Karpas-422 (cell line): ENCODE measurements at regions not wholly inside any gene's neighbourhood (a gene's known extent, or its start where the extent isn't known, plus 50 kb on each side); places are given as distances from the start of the nearest gene placed in this dataset.
A peak's percentile ranks its signal among the peaks of the same experiment; 100 is the strongest.
"Not testable (repeated sequence)": the region's sequence is repeated elsewhere in the genome, so short reads cannot be mapped to it uniquely, and the experiment has no call there.

Experiments used
- DNase-seq: peaks from one replicate; pipeline ENCODE4 v3.0.0-alpha.2; 2015
- H2AFZ ChIP-seq: fragments of 200-600 bp; sonication (generic); 2 replicates; pipeline ENCODE4 v1.6.1; 2014; ENCODE audit warnings: antibody characterized with exemption, low read length, mixed read lengths
- H3K27ac ChIP-seq: fragments of 200-600 bp; sonication (generic); 2 replicates; pipeline ENCODE4 v1.5.1; 2014; ENCODE audit warnings: mild to moderate bottlenecking, low read length, moderate library complexity
- H3K27me3 ChIP-seq: fragments of 200-600 bp; sonication (generic); 2 replicates; pipeline ENCODE4 v1.6.1; 2014; ENCODE audit warnings: low read length, mixed read lengths
- H3K36me3 ChIP-seq: fragments of 200-600 bp; sonication (generic); 2 replicates; pipeline ENCODE4 v1.6.1; 2014; ENCODE audit warnings: low read length, mixed read lengths; ENCODE audit not compliant: insufficient read depth
- H3K4me1 ChIP-seq: fragments of 200-600 bp; sonication (generic); 2 replicates; pipeline ENCODE4 v1.6.1; 2014; ENCODE audit warnings: mild to moderate bottlenecking, low read length, mixed read lengths
- H3K4me2 ChIP-seq: fragments of 200-600 bp; sonication (generic); 2 replicates; pipeline ENCODE4 v1.6.1; 2014; ENCODE audit warnings: low read length, low read depth, mild to moderate bottlenecking; ENCODE audit not compliant: poor library complexity, severe bottlenecking
- H3K4me3 ChIP-seq: fragments of 200-600 bp; sonication (generic); 2 replicates; pipeline ENCODE4 v1.5.1; 2014; ENCODE audit warnings: mild to moderate bottlenecking, antibody characterized with exemption, low read length, mixed read lengths
- H3K79me2 ChIP-seq: fragments of 200-600 bp; sonication (generic); 2 replicates; pipeline ENCODE4 v1.6.1; 2014; ENCODE audit warnings: mild to moderate bottlenecking, low read length, mixed read lengths
- H3K9ac ChIP-seq: fragments of 200-600 bp; sonication (generic); 2 replicates; pipeline ENCODE4 v1.6.0; 2014; ENCODE audit warnings: low read length
- H3K9me2 ChIP-seq: fragments of 200-600 bp; sonication (generic), shearing (Covaris generic); replicated peaks from 2 replicates; pipeline ENCODE4 v1.6.0; 2014; ENCODE audit warnings: mild to moderate bottlenecking, low read length, moderate library complexity; ENCODE audit not compliant: insufficient read depth
- H3K9me3 ChIP-seq: fragments of 300-700, 200-600 bp; sonication (generic); 2 replicates; pipeline ENCODE4 v1.6.1; 2014; ENCODE audit warnings: low read length, mixed read lengths
- H4K20me1 ChIP-seq: fragments of 200-600 bp; sonication (generic); 2 replicates; pipeline ENCODE4 v1.6.1; 2014; ENCODE audit warnings: mild to moderate bottlenecking, antibody characterized with exemption, low read length, low read depth; ENCODE audit not compliant: insufficient read depth

GRCh38 chr14:27863166-27863565 lies 903.4 kb upstream of the FOXG1 start:
- Histone ChIP-seq H3K4me1 (no peaks in the 10 kb centered on the region), H3K9me2 (no peaks in the 10 kb centered on the region), H3K9me3 (peaks cover 57% of the 10 kb centered on the region), H4K20me1 (no peaks in the 10 kb centered on the region), H3K27ac (no peak overlapping the region), H3K36me3 (no peaks in the 10 kb centered on the region), H3K4me2 (no peak overlapping the region), H2AFZ (no peak overlapping the region), H3K4me3 (no peak overlapping the region), H3K9ac (no peak overlapping the region), H3K27me3 (no peaks in the 10 kb centered on the region), H3K79me2 (no peaks in the 10 kb centered on the region)
- no peak for DNase-seq

- no peaks in the 10 kb centered on the region for H3K79me2 ChIP-seq
- H3K27ac ChIP-seq: no peak overlapping the region
Measured at GRCh38 chr14:27881063-27881462, 885.5 kb upstream of the FOXG1 start.

GRCh38 chr14:27881646-27882045 lies 884.9 kb upstream of the FOXG1 start:
- DNase-seq: no peak
- Histone ChIP-seq H2AFZ (no peak overlapping the region), H3K27ac (no peak overlapping the region), H3K4me3 (no peak overlapping the region), H3K79me2 (no peaks in the 10 kb centered on the region), H4K20me1 (no peaks in the 10 kb centered on the region), H3K36me3 (no peaks in the 10 kb centered on the region), H3K4me1 (no peaks in the 10 kb centered on the region), H3K9me2 (no peaks in the 10 kb centered on the region), H3K4me2 (no peak overlapping the region), H3K9me3 (peaks cover 80% of the 10 kb centered on the region), H3K9ac (no peak overlapping the region), H3K27me3 (no peaks in the 10 kb centered on the region)

More at GRCh38 chr14:27881063-27881462, 885.5 kb upstream of the FOXG1 start:
- H2AFZ ChIP-seq: no peak overlapping the region
- DNase-seq: no peak
- no peaks in the 10 kb centered on the region for H3K4me1 ChIP-seq
- peaks cover 76% of the 10 kb centered on the region for H3K9me3 ChIP-seq
- H3K9ac ChIP-seq: no peak overlapping the region
- no peaks in the 10 kb centered on the region for H3K9me2 ChIP-seq
- H3K4me3 ChIP-seq: no peak overlapping the region
- H4K20me1 ChIP-seq: no peaks in the 10 kb centered on the region
- H3K4me2 ChIP-seq: no peak overlapping the region
- H3K27me3 ChIP-seq: no peaks in the 10 kb centered on the region
- H3K36me3 ChIP-seq: no peaks in the 10 kb centered on the region

- Histone ChIP-seq H4K20me1 (no peaks in the 10 kb centered on the region), H3K9ac (no peak overlapping the region)
Measured at GRCh38 chr14:27886256-27886655, 880.3 kb upstream of the FOXG1 start.

GRCh38 chr14:27890259-27890658 lies 876.3 kb upstream of the FOXG1 start:
- no peak for DNase-seq
- no peak overlapping the region for H3K4me3 ChIP-seq

More at GRCh38 chr14:27886256-27886655, 880.3 kb upstream of the FOXG1 start:
- no peaks in the 10 kb centered on the region for H3K9me2 ChIP-seq
- no peak for DNase-seq
- H3K27ac ChIP-seq: no peak overlapping the region
- no peaks in the 10 kb centered on the region for H3K36me3 ChIP-seq
- H3K79me2 ChIP-seq: no peaks in the 10 kb centered on the region
- H3K4me3 ChIP-seq: no peak overlapping the region
- peaks cover 82% of the 10 kb centered on the region for H3K9me3 ChIP-seq
- H3K4me1 ChIP-seq: no peaks in the 10 kb centered on the region
- no peak overlapping the region for H2AFZ ChIP-seq
- H3K27me3 ChIP-seq: no peaks in the 10 kb centered on the region
- no peak overlapping the region for H3K4me2 ChIP-seq

GRCh38 chr14:27908484-27908883 lies 858.1 kb upstream of the FOXG1 start:
- H3K9me2 ChIP-seq, H4K20me1 ChIP-seq, H3K4me3 ChIP-seq, DNase-seq, H3K9ac ChIP-seq, H3K36me3 ChIP-seq, H3K27ac ChIP-seq, H3K27me3 ChIP-seq, H2AFZ ChIP-seq, H3K4me1 ChIP-seq, H3K79me2 ChIP-seq, H3K4me2 ChIP-seq: not testable (repeated sequence)
- peaks cover 61% of the 10 kb centered on the region for H3K9me3 ChIP-seq

More at GRCh38 chr14:27890259-27890658, 876.3 kb upstream of the FOXG1 start:
- Histone ChIP-seq H3K79me2 (no peaks in the 10 kb centered on the region), H3K36me3 (no peaks in the 10 kb centered on the region), H3K9me2 (no peaks in the 10 kb centered on the region), H4K20me1 (no peaks in the 10 kb centered on the region), H3K9me3 (peaks cover 73% of the 10 kb centered on the region), H3K27me3 (no peaks in the 10 kb centered on the region), H3K9ac (no peak overlapping the region), H3K4me1 (no peaks in the 10 kb centered on the region), H3K4me2 (no peak overlapping the region), H3K27ac (no peak overlapping the region), H2AFZ (no peak overlapping the region)

GRCh38 chr14:27916326-27916725 lies 850.3 kb upstream of the FOXG1 start:
- no peak overlapping the region for H3K4me2 ChIP-seq
- H3K79me2 ChIP-seq: no peaks in the 10 kb centered on the region
- H2AFZ ChIP-seq: no peak overlapping the region
- peak overlapping the region; percentile 18; the same call in 1 of the 2 replicates for H3K4me3 ChIP-seq
- H3K27ac ChIP-seq: no peak overlapping the region
- no peak for DNase-seq
- H4K20me1 ChIP-seq: no peaks in the 10 kb centered on the region
- no peaks in the 10 kb centered on the region for H3K4me1 ChIP-seq
- H3K27me3 ChIP-seq: no peaks in the 10 kb centered on the region
- no peaks in the 10 kb centered on the region for H3K9me2 ChIP-seq
- H3K9ac ChIP-seq: no peak overlapping the region
- peaks cover 60% of the 10 kb centered on the region for H3K9me3 ChIP-seq
- H3K36me3 ChIP-seq: no peaks in the 10 kb centered on the region

GRCh38 chr14:27917896-27918295 lies 848.7 kb upstream of the FOXG1 start:
- H3K9me3 ChIP-seq: peaks cover 64% of the 10 kb centered on the region
- H3K27me3 ChIP-seq: no peaks in the 10 kb centered on the region
- no peak overlapping the region for H3K27ac ChIP-seq
- H3K4me1 ChIP-seq: no peaks in the 10 kb centered on the region
- H3K36me3 ChIP-seq: no peaks in the 10 kb centered on the region
- no peaks in the 10 kb centered on the region for H4K20me1 ChIP-seq
- no peaks in the 10 kb centered on the region for H3K79me2 ChIP-seq
- no peak overlapping the region for H3K4me2 ChIP-seq
- H3K9ac ChIP-seq: no peak overlapping the region
- no peak for DNase-seq
- H3K9me2 ChIP-seq: no peaks in the 10 kb centered on the region
- no peak overlapping the region for H3K4me3 ChIP-seq
- H2AFZ ChIP-seq: no peak overlapping the region

GRCh38 chr14:27927519-27927918 lies 839.1 kb upstream of the FOXG1 start:
- Histone ChIP-seq H4K20me1 (no peaks in the 10 kb centered on the region), H3K4me1 (no peaks in the 10 kb centered on the region), H3K79me2 (no peaks in the 10 kb centered on the region), H2AFZ (no peak overlapping the region), H3K4me3 (no peak overlapping the region; the same call in 1 of the 2 replicates), H3K27ac (no peak overlapping the region), H3K9ac (no peak overlapping the region), H3K9me3 (peaks cover 67% of the 10 kb centered on the region), H3K27me3 (no peaks in the 10 kb centered on the region), H3K9me2 (no peaks in the 10 kb centered on the region), H3K4me2 (no peak overlapping the region), H3K36me3 (no peaks in the 10 kb centered on the region)
- DNase-seq: no peak
